H1 (cell line): ENCODE measurements at regions not wholly inside any gene's neighbourhood (a gene's known extent, or its start where the extent isn't known, plus 50 kb on each side); places are given as distances from the start of the nearest gene placed in this dataset.

Experiments used
- CTCF ChIA-PET: fragments of 300-600 bp; sonication (Branson Sonifier 250); formaldehyde crosslinking; loops from one replicate; lab custom pipeline; 2021; ENCODE audit not compliant: partially characterized antibody; lab: Charles Lee
- POLR2A ChIA-PET: fragments of 300-600 bp; sonication (Branson Sonifier 250); formaldehyde crosslinking; loops from one replicate; lab custom pipeline; 2021; ENCODE audit warnings: inconsistent platforms; ENCODE audit not compliant: partially characterized antibody; lab: Charles Lee
- DNase-seq, 2 experiments: peaks; one replicate each; pipeline versions ENCODE4 v3.0.0 to v3.0.0-alpha.2; 2010 to 2022; ENCODE audit warnings: low spot score in 2 of 2, low read depth in 1 of 2, mixed read lengths in 1 of 2
- FAIRE-seq: peaks from 2 replicates; lab custom pipeline; 2011; peaks lifted over from hg19 to GRCh38; lab: Jason Lieb, UNC
- H2AFZ ChIP-seq: 2 replicates; pipeline ENCODE4 v1.8.1; 2012; ENCODE audit warnings: low read length, inconsistent platforms
- H2AK5ac ChIP-seq: 2 replicates; pipeline ENCODE4 v1.6.1; 2013; ENCODE audit warnings: low read depth, low read length
- H2BK120ac ChIP-seq: replicated peaks from 2 replicates; pipeline ENCODE3; 2013; ENCODE audit warnings: low read depth, low read length, inconsistent platforms
- H2BK12ac ChIP-seq: 2 replicates; pipeline ENCODE4 v1.6.1; 2013; ENCODE audit warnings: low read depth, low read length
- H2BK15ac ChIP-seq: 2 replicates; pipeline ENCODE4 v1.6.1; 2013; ENCODE audit warnings: low read length
- H2BK20ac ChIP-seq: 2 replicates; pipeline ENCODE4 v1.6.1; 2013; ENCODE audit warnings: low read length
- H2BK5ac ChIP-seq: 2 replicates; pipeline ENCODE4 v1.6.1; 2013; ENCODE audit warnings: low read depth, low read length
- H3K14ac ChIP-seq: 2 replicates; pipeline ENCODE4 v1.6.1; 2013; ENCODE audit warnings: inconsistent platforms; ENCODE audit not compliant: insufficient read length
- H3K18ac ChIP-seq: 2 replicates; pipeline ENCODE4 v1.6.1; 2013; ENCODE audit warnings: low read length; ENCODE audit errors: extremely low read depth
- H3K23ac ChIP-seq: 2 replicates; pipeline ENCODE4 v1.6.1; 2013; ENCODE audit warnings: inconsistent platforms; ENCODE audit not compliant: insufficient read length
- H3K23me2 ChIP-seq: 2 replicates; pipeline ENCODE4 v1.6.1; 2013; ENCODE audit warnings: low read depth, low read length
- H3K27ac ChIP-seq: 2 replicates; pipeline ENCODE4 v1.6.1; 2011; ENCODE audit warnings: low read depth, low read length, inconsistent platforms
- H3K27me3 ChIP-seq, 4 experiments: replicated peaks in 1 of 4; 1 replicate in 1 of 4; 2 replicates in 3 of 4; pipeline versions ENCODE4 v1.6.1 to v1.8.1; 2011 to 2013; ENCODE audit warnings: low read length in 3 of 4, mild to moderate bottlenecking in 3 of 4, inconsistent platforms in 2 of 4, mixed read lengths in 2 of 4, moderate library complexity in 1 of 4; ENCODE audit not compliant: control insufficient read depth in 3 of 4, insufficient read depth in 3 of 4; ENCODE audit errors: extremely low read depth in 1 of 4
- H3K36me3 ChIP-seq, 4 experiments: 2 replicates each; pipeline versions ENCODE4 v1.6.1 to v1.8.1; 2011 to 2013; ENCODE audit warnings: mild to moderate bottlenecking in 4 of 4, low read length in 3 of 4, moderate library complexity in 2 of 4, control low read depth in 1 of 4, inconsistent platforms in 1 of 4; ENCODE audit not compliant: insufficient read depth in 4 of 4, control insufficient read depth in 2 of 4
- H3K4ac ChIP-seq: replicated peaks from 2 replicates; pipeline ENCODE3; 2013; ENCODE audit warnings: low read length, low read depth, mixed read lengths, inconsistent platforms; ENCODE audit not compliant: insufficient read length
- H3K4me1 ChIP-seq, 4 experiments: replicated peaks in 1 of 4; 1 replicate in 1 of 4; 2 replicates in 3 of 4; pipeline versions ENCODE4 v1.6.1 to v1.8.1; 2011 to 2013; ENCODE audit warnings: low read length in 3 of 4, inconsistent platforms in 2 of 4, mixed read lengths in 1 of 4; ENCODE audit not compliant: insufficient read depth in 4 of 4, control insufficient read depth in 3 of 4
- H3K4me2 ChIP-seq, 2 experiments: 2 replicates each; pipeline versions ENCODE4 v1.6.1 to v1.8.1; 2011 to 2013; ENCODE audit warnings: low read depth in 2 of 2, low read length in 2 of 2, control low read depth in 1 of 2, inconsistent platforms in 1 of 2, mild to moderate bottlenecking in 1 of 2; ENCODE audit not compliant: insufficient read depth in 1 of 2
- H3K4me3 ChIP-seq, 4 experiments: fragments of 200-600, 300-600 bp in 1 of 4; sonication (generic), shearing (Covaris generic), sonication (Bioruptor Twin) in 1 of 4; 2 replicates each; pipeline versions ENCODE4 v1.5.1 to v1.8.1; 2011 to 2016; ENCODE audit warnings: low read length in 4 of 4, low read depth in 3 of 4, control low read depth in 2 of 4, inconsistent platforms in 2 of 4, mild to moderate bottlenecking in 2 of 4, mixed read lengths in 1 of 4, moderate library complexity in 1 of 4; ENCODE audit not compliant: insufficient read depth in 2 of 4; ENCODE audit errors: extremely low read depth in 1 of 4
- H3K56ac ChIP-seq: replicated peaks from 2 replicates; pipeline ENCODE3; 2013; ENCODE audit warnings: low read depth, mild to moderate bottlenecking, mixed read lengths, low read length, inconsistent platforms; ENCODE audit not compliant: insufficient read length
- H3K79me1 ChIP-seq: 2 replicates; pipeline ENCODE4 v1.6.1; 2013; ENCODE audit warnings: low read depth, low read length, control low read depth
- H3K79me2 ChIP-seq, 2 experiments: 2 replicates each; pipeline versions ENCODE4 v1.6.1 to v1.8.1; 2012 to 2013; ENCODE audit warnings: low read length in 2 of 2, mild to moderate bottlenecking in 2 of 2, inconsistent platforms in 1 of 2; ENCODE audit not compliant: insufficient read depth in 2 of 2, control insufficient read depth in 1 of 2
- H3K9ac ChIP-seq, 4 experiments: replicated peaks in 1 of 4; 1 replicate in 1 of 4; 2 replicates in 3 of 4; pipeline versions ENCODE4 v1.6.1 to v1.8.1; 2011 to 2013; ENCODE audit warnings: low read depth in 3 of 4, low read length in 3 of 4, control low read depth in 2 of 4, mild to moderate bottlenecking in 2 of 4, moderate library complexity in 2 of 4, inconsistent platforms in 1 of 4; ENCODE audit errors: extremely low read depth in 1 of 4
- H3K9me3 ChIP-seq, 2 experiments: 2 replicates each; pipeline versions ENCODE4 v1.6.1 to v1.8.1; 2012 to 2013; ENCODE audit warnings: mild to moderate bottlenecking in 2 of 2, moderate library complexity in 2 of 2, control low read depth in 1 of 2, inconsistent platforms in 1 of 2, low read depth in 1 of 2, low read length in 1 of 2, mixed read lengths in 1 of 2; ENCODE audit not compliant: insufficient read depth in 2 of 2
- H4K20me1 ChIP-seq, 2 experiments: replicated peaks in 1 of 2; 2 replicates each; pipeline versions ENCODE3 to v1.8.1; 2011 to 2013; ENCODE audit warnings: inconsistent platforms in 2 of 2, low read length in 2 of 2, mild to moderate bottlenecking in 1 of 2; ENCODE audit not compliant: insufficient read depth in 2 of 2, control insufficient read depth in 1 of 2
- H4K5ac ChIP-seq: 2 replicates; pipeline ENCODE4 v1.6.1; 2013; ENCODE audit warnings: low read length, low read depth, mixed read lengths, inconsistent platforms; ENCODE audit not compliant: insufficient read length
- H4K8ac ChIP-seq: 2 replicates; pipeline ENCODE4 v1.8.0; 2013; ENCODE audit warnings: mild to moderate bottlenecking, moderate library complexity, low read length, inconsistent platforms; ENCODE audit not compliant: insufficient read depth; ENCODE audit errors: extremely low read depth
- H4K91ac ChIP-seq: replicated peaks from 2 replicates; pipeline ENCODE3; 2013; ENCODE audit warnings: low read length, mixed read lengths, inconsistent platforms; ENCODE audit not compliant: insufficient read length
- ASH2L ChIP-seq: fragments of 200-600, 300-600 bp; sonication (generic); IDR thresholded peaks from one replicate; pipeline ENCODE4 v1.7.1; 2017; ENCODE audit warnings: low read length
- RAD21 ChIP-seq, 2 experiments: IDR thresholded peaks in 1 of 2; conservative IDR thresholded peaks in 1 of 2; 2 replicates each; pipeline ENCODE4 v1.6.1; 2011; ENCODE audit warnings: low read depth in 2 of 2, low read length in 2 of 2, improper control_type of control experiment in 1 of 2, inconsistent platforms in 1 of 2, mild to moderate bottlenecking in 1 of 2, moderate library complexity in 1 of 2
- WGBS, 2 experiments: shearing (Covaris generic) in 1 of 2; methylation state at CpG; one replicate each; pipeline versions ENCODE4 v1.1.6 to v1.1.7; 2013 to 2015; ENCODE audit warnings: low lambda C conversion rate in 2 of 2, mixed read lengths in 2 of 2, inconsistent platforms in 1 of 2, low coverage in 1 of 2, missing lambda C conversion rate in 1 of 2; ENCODE audit not compliant: insufficient replicate concordance in 2 of 2, insufficient coverage in 1 of 2, insufficient read length in 1 of 2; ENCODE audit errors: extremely low coverage in 1 of 2, missing lambda C conversion rate in 1 of 2; 5-methylcytosine and 5-hydroxymethylcytosine counted together

- H3K23ac ChIP-seq = no peak overlapping the region
- no peak overlapping the region for H2BK120ac ChIP-seq
- H4K91ac ChIP-seq = no peak overlapping the region
- CTCF ChIA-PET = interaction anchor here (1.1 to 7.9 kb wide), 4 partner anchors 11 to 122 kb away, joined by 3 to 80 read pairs (median 4); no protein-coding TSS in a partner anchor
- H3K27me3 ChIP-seq = no peaks in the 10 kb centered on the region
- WGBS, 2 experiments = 93% methylated on average over 4 of the region's 4 CpGs; no CpG with 5 or more reads in 1 of the 2 experiments
- H3K18ac ChIP-seq = no peak overlapping the region
- FAIRE-seq (no peak), DNase-seq (no peak)
- H4K20me1 ChIP-seq = no peaks in the 10 kb centered on the region
- H4K8ac ChIP-seq = no peak overlapping the region
- H3K9ac ChIP-seq = no peak overlapping the region
- H3K4ac ChIP-seq = no peak overlapping the region
- no peak overlapping the region for H3K56ac ChIP-seq
- no peaks in the 10 kb centered on the region for H3K36me3 ChIP-seq
- no peak overlapping the region for H2AK5ac ChIP-seq
- TF ChIP-seq RAD21 (IDR thresholded peaks at IDR 0.05 in 1 of 2, conservative IDR thresholded peaks at IDR 0.05 in 1 of 2; ENCODE audit: low read depth in 2 of 2, low read length in 2 of 2) (peak in 1 of 2 experiments; percentile 7; a peak in 1 of 4 replicates), ASH2L (no peak)
- TF ChIP-seq, all 59 proteins: peak for 1
- Histone ChIP-seq H3K79me1 (no peaks in the 10 kb centered on the region; the same call in 1 of the 2 replicates), H2BK5ac (0 out of 2 replicates have a peak overlapping the region, but pooled peaks have one; percentile 21), H3K4me3 (no peak overlapping the region), H3K4me1 (peaks cover 4 to 13% (median 8%) of the 10 kb centered on the region in 4 experiments), H2BK12ac (peak overlapping the region; percentile 71; the same call in 1 of the 2 replicates), H2BK20ac (peak overlapping the region; percentile 63; the same call in 1 of the 2 replicates), H3K79me2 (no peaks in the 10 kb centered on the region), H3K4me2 (no peak overlapping the region), H2AFZ (no peak overlapping the region), H4K5ac (no peak overlapping the region), H2BK15ac (no peak overlapping the region), H3K14ac (no peak overlapping the region), H3K27ac (no peak overlapping the region), H3K9me3 (no peaks in the 10 kb centered on the region), H3K23me2 (no peaks in the 10 kb centered on the region)
- POLR2A ChIA-PET = interaction anchor here (1.1 kb wide), 1 partner anchor 132 kb away, joined by 3 read pairs; no protein-coding TSS in a partner anchor
Measured at GRCh38 chr10:78169214-78169613, 135.6 kb downstream of the RPS24 start.
